Hepatocyte (in vitro differentiated cells): ENCODE measurements at regions not wholly inside any gene's neighbourhood (a gene's known extent, or its start where the extent isn't known, plus 50 kb on each side); places are given as distances from the start of the nearest gene placed in this dataset.

Experiments
- CTCF ChIP-seq: fragments of 200-600 bp; sonication (generic); IDR thresholded peaks from 2 replicates; pipeline ENCODE4 v1.5.1; 2016; ENCODE audit warnings: antibody characterized with exemption, mild to moderate bottlenecking; ENCODE audit not compliant: poor library complexity
- EZH2 ChIP-seq: fragments of 200-600 bp; sonication (generic); IDR thresholded peaks from 2 replicates; pipeline ENCODE4 v1.6.1; 2016; ENCODE audit warnings: antibody characterized with exemption, mild to moderate bottlenecking, borderline replicate concordance

GRCh38 chr5:68456756-68457217 is 241.2 kb downstream of the PIK3R1 start:
- TF ChIP-seq CTCF (no peak), EZH2 (no peak)
